Muscle layer of colon (tissue), 2 donors: ENCODE measurements at regions not wholly inside any gene's neighbourhood (a gene's known extent, or its start where the extent isn't known, plus 50 kb on each side); places are given as distances from the start of the nearest gene placed in this dataset.

ENCODE experiments used
- H3K27ac ChIP-seq: one replicate; pipeline ENCODE4 v1.7.0; 2013; ENCODE audit warnings: low read depth, mild to moderate bottlenecking, low read length, moderate library complexity
- H3K27me3 ChIP-seq, 2 donors: one replicate each; pipeline ENCODE4 v1.7.0; 2013; ENCODE audit warnings: low read length in 2 of 2, mild to moderate bottlenecking in 2 of 2; ENCODE audit not compliant: insufficient read depth in 2 of 2, control insufficient read depth in 1 of 2
- H3K36me3 ChIP-seq: one replicate; pipeline ENCODE4 v1.7.0; 2013; ENCODE audit warnings: mild to moderate bottlenecking, low read length; ENCODE audit not compliant: insufficient read depth
- H3K4me1 ChIP-seq: one replicate; pipeline ENCODE4 v1.7.0; 2013; ENCODE audit warnings: mild to moderate bottlenecking, low read length; ENCODE audit not compliant: insufficient read depth
- H3K4me3 ChIP-seq, 2 donors: one replicate each; pipeline ENCODE4 v1.7.0; 2013; ENCODE audit warnings: low read length in 2 of 2, low read depth in 1 of 2, mild to moderate bottlenecking in 1 of 2, moderate library complexity in 1 of 2
- H3K9ac ChIP-seq: one replicate; pipeline ENCODE4 v1.7.0; 2013; ENCODE audit warnings: low read length
- H3K9me3 ChIP-seq: one replicate; pipeline ENCODE4 v1.7.0; 2013; ENCODE audit warnings: mild to moderate bottlenecking, low read length
- donor health status: abdominal sarcoma.
- donor health status: Adenocarcinoma of cecum.

- Histone ChIP-seq H3K4me3 (no peak overlapping the region), H3K27ac (no peak overlapping the region)
Measured at GRCh38 chr2:52956118-52956517, 811.5 kb upstream of the CHAC2 start.

GRCh38 chr2:52955079-52955478 is 812.5 kb upstream of the CHAC2 start:
- Histone ChIP-seq H3K27me3 (no peaks in the 10 kb centered on the region), H3K4me3 (no peak overlapping the region), H3K4me1 (no peaks in the 10 kb centered on the region), H3K9ac (no peak overlapping the region), H3K36me3 (no peaks in the 10 kb centered on the region), H3K9me3 (no peaks in the 10 kb centered on the region), H3K27ac (no peak overlapping the region)

More at GRCh38 chr2:52956118-52956517, 811.5 kb upstream of the CHAC2 start:
- Histone ChIP-seq H3K9me3 (no peaks in the 10 kb centered on the region), H3K36me3 (no peaks in the 10 kb centered on the region), H3K9ac (no peak overlapping the region), H3K27me3 (no peaks in the 10 kb centered on the region), H3K4me1 (no peaks in the 10 kb centered on the region)

- no peak overlapping the region for H3K27ac ChIP-seq
- no peaks in the 10 kb centered on the region for H3K36me3 ChIP-seq
- no peak overlapping the region for H3K9ac ChIP-seq
- no peaks in the 10 kb centered on the region for H3K4me1 ChIP-seq
- no peaks in the 10 kb centered on the region for H3K9me3 ChIP-seq
- no peak overlapping the region for H3K4me3 ChIP-seq
- H3K27me3 ChIP-seq: no peaks in the 10 kb centered on the region
Measured at GRCh38 chr2:52940101-52940500, 827.5 kb upstream of the CHAC2 start.

- H3K4me3 ChIP-seq: no peak overlapping the region
- no peak overlapping the region for H3K27ac ChIP-seq
- no peak overlapping the region for H3K9ac ChIP-seq
- H3K36me3 ChIP-seq: no peaks in the 10 kb centered on the region
- H3K4me1 ChIP-seq: no peaks in the 10 kb centered on the region
- no peaks in the 10 kb centered on the region for H3K27me3 ChIP-seq
- no peaks in the 10 kb centered on the region for H3K9me3 ChIP-seq
Measured at GRCh38 chr2:52939250-52939649, 828.4 kb upstream of the CHAC2 start.

GRCh38 chr2:52936029-52936428 is 831.6 kb upstream of the CHAC2 start:
- Histone ChIP-seq H3K27ac (no peak overlapping the region), H3K4me1 (no peaks in the 10 kb centered on the region), H3K9me3 (no peaks in the 10 kb centered on the region), H3K4me3 (no peak overlapping the region), H3K36me3 (no peaks in the 10 kb centered on the region), H3K9ac (no peak overlapping the region), H3K27me3 (no peaks in the 10 kb centered on the region)

- Histone ChIP-seq H3K9me3 (no peaks in the 10 kb centered on the region), H3K27ac (no peak overlapping the region), H3K9ac (no peak overlapping the region), H3K4me3 (no peak overlapping the region), H3K27me3 (no peaks in the 10 kb centered on the region), H3K36me3 (no peaks in the 10 kb centered on the region), H3K4me1 (no peaks in the 10 kb centered on the region)
Measured at GRCh38 chr2:52934920-52935640, 832.5 kb upstream of the CHAC2 start.

- Histone ChIP-seq H3K4me3 (no peak overlapping the region), H3K9ac (no peak overlapping the region), H3K36me3 (no peaks in the 10 kb centered on the region), H3K27ac (no peak overlapping the region), H3K27me3 (no peaks in the 10 kb centered on the region), H3K4me1 (no peaks in the 10 kb centered on the region), H3K9me3 (no peaks in the 10 kb centered on the region)
Measured at GRCh38 chr2:52934323-52934898, 833.2 kb upstream of the CHAC2 start.

GRCh38 chr2:52933878-52934277 is 833.7 kb upstream of the CHAC2 start:
- H3K9ac ChIP-seq: no peak overlapping the region

GRCh38 chr2:52931660-52932059 is 835.9 kb upstream of the CHAC2 start:
- no peaks in the 10 kb centered on the region for H3K36me3 ChIP-seq
- no peaks in the 10 kb centered on the region for H3K9me3 ChIP-seq
- H3K4me3 ChIP-seq: no peak overlapping the region
- H3K4me1 ChIP-seq: no peaks in the 10 kb centered on the region
- no peak overlapping the region for H3K27ac ChIP-seq
- no peaks in the 10 kb centered on the region for H3K27me3 ChIP-seq
- no peak overlapping the region for H3K9ac ChIP-seq

More at GRCh38 chr2:52933878-52934277, 833.7 kb upstream of the CHAC2 start:
- Histone ChIP-seq H3K36me3 (no peaks in the 10 kb centered on the region), H3K9me3 (no peaks in the 10 kb centered on the region), H3K4me1 (no peaks in the 10 kb centered on the region), H3K27ac (no peak overlapping the region), H3K27me3 (no peaks in the 10 kb centered on the region), H3K4me3 (no peak overlapping the region)

- Histone ChIP-seq H3K27ac (no peak overlapping the region), H3K4me3 (no peak overlapping the region), H3K9me3 (no peaks in the 10 kb centered on the region), H3K4me1 (no peaks in the 10 kb centered on the region), H3K9ac (no peak overlapping the region), H3K36me3 (no peaks in the 10 kb centered on the region), H3K27me3 (no peaks in the 10 kb centered on the region)
Measured at GRCh38 chr2:52929412-52929811, 838.2 kb upstream of the CHAC2 start.

GRCh38 chr2:52919673-52920072 is 847.9 kb upstream of the CHAC2 start:
- Histone ChIP-seq H3K36me3 (no peaks in the 10 kb centered on the region), H3K4me3 (no peak overlapping the region), H3K27ac (no peak overlapping the region), H3K9ac (no peak overlapping the region), H3K4me1 (no peaks in the 10 kb centered on the region), H3K27me3 (no peaks in the 10 kb centered on the region), H3K9me3 (no peaks in the 10 kb centered on the region)

GRCh38 chr2:52918551-52918950 is 849.1 kb upstream of the CHAC2 start:
- no peak overlapping the region for H3K4me3 ChIP-seq
- H3K4me1 ChIP-seq: no peaks in the 10 kb centered on the region
- H3K27me3 ChIP-seq: no peaks in the 10 kb centered on the region
- H3K9ac ChIP-seq: no peak overlapping the region
- no peaks in the 10 kb centered on the region for H3K9me3 ChIP-seq
- no peaks in the 10 kb centered on the region for H3K36me3 ChIP-seq
- H3K27ac ChIP-seq: no peak overlapping the region
